HK-2 (cell line): ENCODE measurements at regions not wholly inside any gene's neighbourhood (a gene's known extent, or its start where the extent isn't known, plus 50 kb on each side); places are given as distances from the start of the nearest gene placed in this dataset.

ENCODE experiments used
- DNase-seq: peaks from one replicate; pipeline ENCODE4 v3.0.0-alpha.2; 2018; ENCODE audit not compliant: unreplicated experiment

GRCh38 chrX:143206966-143207365 lies 181.2 kb downstream of the SPANXN4 start:
- no peak for DNase-seq

GRCh38 chrX:143171703-143172102 lies 146.0 kb downstream of the SPANXN4 start:
- no peak for DNase-seq

DNA sequence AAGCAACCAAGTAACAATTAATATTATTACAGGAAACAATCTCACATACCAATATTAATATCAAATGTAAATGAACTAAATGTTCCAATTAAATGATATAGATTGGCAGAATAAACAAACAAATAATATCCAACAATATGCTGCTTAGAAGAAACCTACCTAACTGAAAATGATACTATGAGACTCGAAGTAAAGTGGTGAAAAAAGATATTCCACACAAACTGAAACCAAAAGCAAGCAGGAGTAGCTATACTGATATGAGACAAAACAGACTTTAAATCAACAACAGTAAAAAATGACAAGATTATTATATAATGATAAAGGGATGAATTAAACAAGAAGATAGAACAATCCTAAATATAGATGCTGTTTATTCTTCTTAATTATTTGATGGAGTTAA lies 140.1 kb downstream of the SPANXN4 start:
- no peak for DNase-seq

DNA sequence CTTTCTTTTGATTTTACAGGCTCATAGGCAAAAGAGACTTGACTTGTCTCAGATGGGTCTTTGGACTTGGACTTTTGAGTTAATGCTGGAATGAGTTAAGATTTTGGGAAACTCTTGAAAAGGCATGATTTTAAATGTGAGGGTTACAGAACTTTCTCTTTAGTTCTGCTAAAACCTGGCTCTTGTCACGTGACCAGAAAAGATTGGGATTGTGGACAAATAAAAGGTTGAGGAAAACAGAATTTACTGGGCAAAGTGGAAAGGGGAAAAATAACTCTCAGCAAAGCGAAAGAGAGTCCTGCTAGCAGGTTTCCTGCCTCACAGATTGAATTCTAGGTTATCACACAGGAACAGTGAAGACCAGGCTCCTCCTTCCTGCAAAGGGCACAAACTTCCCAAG lies 114.0 kb downstream of the SPANXN4 start:
- DNase-seq, result no peak

GRCh38 chrX:143121477-143121876 lies 95.7 kb downstream of the SPANXN4 start:
- no peak for DNase-seq

- DNase-seq, result no peak
Measured at GRCh38 chrX:143115466-143115865, 89.7 kb downstream of the SPANXN4 start.

DNA sequence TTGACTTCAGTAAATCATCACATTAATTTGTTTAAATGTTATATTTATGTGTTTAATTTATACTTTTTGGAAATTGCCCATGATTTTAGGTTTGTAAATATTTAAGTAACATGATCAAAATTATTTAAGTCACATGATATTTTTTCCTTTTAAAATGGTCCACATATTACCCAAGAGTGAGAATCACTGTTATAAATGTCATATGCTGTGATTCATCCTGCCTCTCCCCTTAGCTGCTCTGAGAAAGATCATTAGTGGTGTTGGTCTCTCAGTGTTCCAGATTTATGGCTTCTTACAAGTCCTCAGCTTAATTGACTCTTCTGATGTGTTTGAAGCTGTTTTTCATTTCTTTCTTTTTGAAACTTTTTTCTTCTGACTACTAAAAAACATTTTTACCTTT lies 70.1 kb downstream of the SPANXN4 start:
- no peak for DNase-seq

DNA sequence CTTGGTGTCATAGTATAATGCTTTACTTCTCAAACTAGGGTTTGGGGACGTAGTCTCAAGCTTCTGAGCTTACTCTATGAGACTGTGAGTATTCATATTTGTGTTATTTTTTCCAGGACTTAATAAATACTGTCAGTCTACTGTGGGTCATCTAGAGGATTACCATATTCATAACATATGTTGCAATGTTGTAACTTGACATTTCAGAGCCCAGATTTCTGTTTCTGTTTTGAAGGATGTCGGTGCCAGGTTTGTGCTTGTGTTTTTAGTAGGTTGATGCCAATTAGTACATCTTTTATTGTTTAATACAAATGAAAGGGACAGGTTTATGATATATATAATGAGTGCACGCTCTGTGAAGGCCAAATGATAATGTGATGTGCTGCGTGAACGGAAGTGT lies 69.6 kb downstream of the SPANXN4 start:
- DNase-seq, result no peak

DNA sequence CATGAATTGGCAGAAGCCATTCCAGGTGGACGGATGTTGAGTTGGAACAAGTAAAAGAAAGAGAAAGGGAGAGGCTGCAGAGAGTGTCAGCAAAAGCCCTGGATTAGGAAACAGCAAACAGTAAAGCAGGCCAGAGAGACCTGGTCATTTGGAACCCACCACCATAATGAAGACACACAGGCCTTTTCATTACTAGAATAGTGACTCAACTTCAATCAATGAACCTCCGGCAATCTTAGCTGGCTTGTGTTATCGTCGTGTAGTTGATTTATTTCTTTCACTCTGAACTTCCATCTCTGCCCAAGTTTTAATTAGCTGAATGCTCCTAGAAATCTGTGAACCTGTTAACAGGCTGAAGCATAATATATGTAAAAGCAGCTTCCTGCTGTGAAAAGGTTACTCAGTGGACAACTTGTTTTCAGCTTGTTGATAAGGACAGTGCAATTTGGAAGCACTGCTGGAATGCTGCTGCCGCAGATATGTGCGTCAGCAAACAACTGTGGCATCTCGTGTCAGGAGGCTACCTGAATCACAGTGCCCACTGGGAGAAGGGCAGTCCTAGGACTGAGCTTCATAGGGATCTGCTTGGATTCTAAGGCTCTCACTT lies 68.8 kb downstream of the SPANXN4 start:
- DNase-seq, result no peak
